ENCODE measurements at regions not wholly inside any gene's neighbourhood (a gene's known extent, or its start where the extent isn't known, plus 50 kb on each side); places are given as distances from the start of the nearest gene placed in this dataset.
A peak's percentile ranks its signal among the peaks of the same experiment; 100 is the strongest.

DNA sequence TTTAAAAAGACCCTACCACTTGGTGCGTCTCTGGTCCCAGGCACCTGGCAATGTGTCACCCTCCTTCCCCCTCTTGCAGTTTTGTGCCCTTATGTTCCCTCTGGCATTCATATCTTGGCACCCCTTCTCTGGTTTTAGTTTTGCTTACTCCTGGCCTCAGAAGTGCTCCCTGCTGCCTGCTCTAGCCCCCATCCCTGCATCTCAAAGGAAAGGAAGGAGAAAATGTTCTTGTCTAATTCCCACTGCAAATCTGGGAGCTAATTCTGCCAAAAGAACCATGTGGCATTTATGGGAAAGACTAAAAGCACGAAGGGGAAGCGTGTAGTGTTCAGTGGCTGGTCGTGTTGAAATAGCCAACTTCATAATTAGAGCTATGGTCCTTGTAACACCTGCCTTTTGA is 340.1 kb upstream of the RPS6KA3 start:
- no peak overlapping the region for H3K27ac ChIP-seq

GRCh38 chrX:20596856-20597255 is 330.1 kb upstream of the RPS6KA3 start:
- no peak overlapping the region for H3K27ac ChIP-seq
- TF ChIP-seq CTCF (conservative IDR thresholded peaks at IDR 0.05) = no peak
- no peak for TF ChIP-seq ZFX (IDR thresholded peaks at IDR 0.05)

More for the DNA sequence above, 340.1 kb upstream of the RPS6KA3 start:
- TF ChIP-seq ZFX (IDR thresholded peaks at IDR 0.05) = no peak

DNA sequence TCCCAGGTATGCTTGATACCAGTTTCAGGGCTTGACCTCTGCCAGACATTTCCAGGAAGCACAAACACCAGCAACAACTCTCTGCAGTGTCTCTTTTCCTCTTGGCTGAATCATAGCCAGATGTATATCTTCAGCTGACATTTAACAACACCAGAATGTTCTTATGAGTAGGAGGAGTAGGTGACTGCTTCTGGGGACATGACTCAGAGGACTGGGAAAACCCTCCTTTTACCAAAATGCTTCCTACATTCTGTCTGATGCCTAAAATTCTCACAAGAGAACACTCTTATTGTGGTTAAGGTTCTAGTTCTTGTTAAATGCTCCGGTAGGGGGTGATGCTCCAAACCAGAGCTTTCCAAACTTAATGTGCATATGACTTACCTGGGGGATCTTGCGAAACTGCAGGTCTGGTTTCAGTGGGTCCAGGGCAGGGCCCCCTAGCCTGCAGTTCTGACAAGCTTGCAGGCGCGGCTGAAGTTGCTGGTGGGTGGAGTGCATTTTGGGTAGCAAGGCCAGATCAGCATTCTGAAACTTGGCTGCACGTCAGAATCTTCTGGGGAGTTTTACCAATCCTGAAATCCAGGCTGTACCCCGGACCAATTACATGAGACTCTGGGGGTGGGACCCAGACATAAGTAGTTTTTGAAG is 329.3 kb upstream of the RPS6KA3 start:
- H3K27ac ChIP-seq = no peak overlapping the region
- TF ChIP-seq ZFX (IDR thresholded peaks at IDR 0.05) (no peak), CTCF (conservative IDR thresholded peaks at IDR 0.05) (no peak)

DNA sequence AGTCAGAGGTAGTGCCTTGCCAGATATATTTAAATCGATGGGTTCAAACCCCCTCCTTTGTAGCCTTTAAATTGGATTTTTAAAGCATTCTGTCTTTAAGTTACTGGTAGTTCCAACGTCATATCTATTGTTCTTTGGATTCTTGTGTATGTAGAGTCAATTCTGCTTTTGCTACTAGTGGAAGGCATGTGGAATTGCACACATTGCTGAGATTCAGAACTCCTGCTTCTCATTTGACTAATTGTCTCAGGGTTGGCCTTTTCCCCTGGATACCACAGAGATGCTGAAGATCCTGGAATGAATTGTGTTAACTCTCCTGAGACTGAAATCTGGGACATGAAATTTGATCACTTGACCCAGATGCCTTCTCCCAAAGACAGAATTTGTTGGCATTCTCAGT is 328.3 kb upstream of the RPS6KA3 start:
- TF ChIP-seq ZFX (IDR thresholded peaks at IDR 0.05) (no peak), CTCF (conservative IDR thresholded peaks at IDR 0.05) (peak; percentile 30)
- no peak overlapping the region for H3K27ac ChIP-seq

DNA sequence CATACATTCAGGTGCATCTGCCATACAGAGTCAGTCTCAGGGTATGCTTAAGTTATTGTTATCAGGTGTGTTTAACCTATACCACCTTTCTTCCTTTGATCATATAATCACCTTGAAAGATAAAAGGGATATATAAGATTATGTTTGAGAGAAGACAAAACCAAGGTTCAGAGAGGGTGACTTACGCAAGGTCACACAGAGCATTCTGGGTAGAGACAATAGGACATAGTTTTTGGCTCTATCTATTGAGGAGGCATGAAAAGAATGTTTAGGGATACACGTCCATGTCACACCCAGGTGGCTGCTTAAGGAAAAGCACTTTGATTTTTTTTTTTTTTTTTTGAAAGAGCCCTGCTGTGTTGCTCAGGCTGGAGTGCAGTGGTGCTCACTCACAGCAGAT is 327.1 kb upstream of the RPS6KA3 start:
- H3K27ac ChIP-seq = no peak overlapping the region

GRCh38 chrX:20593402-20593801 is 326.7 kb upstream of the RPS6KA3 start:
- no peak overlapping the region for H3K27ac ChIP-seq
- TF ChIP-seq CTCF (conservative IDR thresholded peaks at IDR 0.05) (no peak), ZFX (IDR thresholded peaks at IDR 0.05) (no peak)

More for the DNA sequence above, 327.1 kb upstream of the RPS6KA3 start:
- TF ChIP-seq ZFX (IDR thresholded peaks at IDR 0.05) (no peak), CTCF (conservative IDR thresholded peaks at IDR 0.05) (no peak)

DNA sequence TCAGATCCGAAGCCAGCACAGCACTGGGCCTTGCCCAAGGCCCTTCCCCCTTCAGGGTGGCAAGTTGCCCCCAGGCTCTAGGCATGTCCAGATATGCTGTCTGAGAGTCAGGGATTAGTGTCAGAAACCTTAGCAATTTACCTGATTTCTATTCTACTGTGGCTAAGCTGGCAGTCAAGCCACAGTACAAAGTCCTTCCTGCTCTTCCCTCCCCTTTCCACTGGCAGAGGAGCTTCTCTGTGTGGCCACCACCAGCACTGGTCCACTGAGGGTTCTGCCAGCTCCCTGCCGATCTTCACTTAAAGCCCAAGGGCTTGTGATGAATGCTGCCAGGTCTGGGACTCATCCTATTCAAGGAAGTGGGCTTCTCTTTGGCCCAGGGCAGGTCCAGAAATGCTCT is 324.5 kb upstream of the RPS6KA3 start:
- no peak overlapping the region for H3K27ac ChIP-seq
- TF ChIP-seq CTCF (conservative IDR thresholded peaks at IDR 0.05) = no peak
- no peak for TF ChIP-seq ZFX (IDR thresholded peaks at IDR 0.05)

- no peak overlapping the region for H3K27ac ChIP-seq
- TF ChIP-seq CTCF (conservative IDR thresholded peaks at IDR 0.05) (no peak), ZFX (IDR thresholded peaks at IDR 0.05) (no peak)
Observed at GRCh38 chrX:20585782-20586181, 319.1 kb upstream of the RPS6KA3 start.
